ENCODE measurements at regions not wholly inside any gene's neighbourhood (a gene's known extent, or its start where the extent isn't known, plus 50 kb on each side); places are given as distances from the start of the nearest gene placed in this dataset.

GRCh38 chr16:48438414-48438813 lies 53.2 kb upstream of the SIAH1 start:
- no peak for DNase-seq (ENCODE audit: low spot score)

GRCh38 chr16:48435906-48436305 lies 50.7 kb upstream of the SIAH1 start:
- no peak for DNase-seq (ENCODE audit: low spot score)

GRCh38 chr16:48435318-48435680 lies 50.1 kb upstream of the SIAH1 start:
- DNase-seq (ENCODE audit: low spot score) = no peak
